ENCODE measurements at regions not wholly inside any gene's neighbourhood (a gene's known extent, or its start where the extent isn't known, plus 50 kb on each side); places are given as distances from the start of the nearest gene placed in this dataset.

DNA sequence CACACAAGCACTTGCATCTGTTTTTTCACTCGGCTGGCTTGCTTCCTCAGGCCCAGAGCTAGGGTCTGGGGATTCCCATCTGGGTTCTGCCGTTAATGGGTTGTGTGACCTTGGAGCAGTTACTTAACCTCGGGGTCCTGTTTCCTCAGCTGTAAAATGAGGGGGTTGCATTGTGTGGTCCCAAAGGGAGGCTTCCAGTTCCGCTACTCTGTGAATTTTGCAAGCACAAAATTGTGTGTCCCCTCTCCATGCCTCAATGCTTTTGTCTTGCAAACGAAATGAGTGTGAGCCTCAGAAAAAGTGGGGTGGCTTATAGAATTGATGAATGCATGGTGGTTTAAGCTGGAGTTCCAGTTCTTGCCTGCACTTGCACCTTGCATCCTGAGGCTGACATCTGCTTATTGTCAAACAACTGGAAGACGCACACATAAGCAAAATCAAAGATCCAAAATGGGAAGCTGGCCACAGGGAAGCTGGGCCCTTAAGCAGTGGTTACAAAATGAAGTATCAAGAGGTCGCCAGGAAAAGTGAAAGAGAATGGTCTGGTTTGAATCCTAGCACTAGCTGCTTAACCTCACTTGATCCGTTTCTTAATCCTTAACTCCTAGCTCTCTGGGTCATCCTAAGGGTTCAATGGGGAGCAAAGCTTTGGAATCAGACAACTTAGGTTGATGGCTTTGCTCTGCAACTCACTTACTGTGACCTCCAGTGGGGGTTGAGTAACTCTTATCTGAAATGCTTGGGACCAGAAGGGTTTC, 490.6 kb downstream of the DHX35 start:
- Mint-ChIP-seq H3K27ac (no peak overlapping the region), H3K36me3 (no peaks in the 10 kb centered on the region), H3K9me3 (no peaks in the 10 kb centered on the region), H3K27me3 (peaks cover 4 to 8% of the 10 kb centered on the region in 2 donors), H3K4me3 (no peak overlapping the region), H3K4me1 (ENCODE audit: low read depth in 2 of 2) (no peaks in the 10 kb centered on the region)
- ATAC-seq, result no peak
- DNase-seq (ENCODE audit: low spot score), result no peak

DNA sequence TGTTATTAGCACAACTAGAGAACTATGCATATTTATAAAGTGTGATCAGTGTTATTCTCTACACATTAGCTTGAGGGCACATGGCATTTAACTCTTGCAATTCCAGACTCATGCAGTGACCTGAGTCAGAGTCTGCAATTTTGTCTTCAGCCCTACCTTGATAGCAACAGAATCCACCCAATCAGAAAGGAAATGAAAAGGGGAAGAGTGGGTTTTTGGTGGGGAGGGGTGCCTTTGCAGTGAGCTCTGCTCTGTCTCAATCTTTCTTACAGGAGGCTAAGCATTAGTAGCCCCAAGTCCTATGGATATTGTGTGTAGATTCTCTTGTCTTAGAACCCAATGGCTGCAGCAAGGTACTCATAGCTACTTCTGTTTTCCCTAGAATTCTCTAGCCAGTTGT, 489.2 kb downstream of the DHX35 start:
- peaks cover 4 to 14% of the 10 kb centered on the region in 2 donors for H3K27me3 Mint-ChIP-seq
- no peak overlapping the region for H3K27ac Mint-ChIP-seq
- H3K36me3 Mint-ChIP-seq, result no peaks in the 10 kb centered on the region
- DNase-seq (ENCODE audit: low spot score) (no peak), ATAC-seq (no peak)
- no peaks in the 10 kb centered on the region for H3K4me1 Mint-ChIP-seq (ENCODE audit: low read depth in 2 of 2)
- H3K4me3 Mint-ChIP-seq, result no peak overlapping the region
- no peaks in the 10 kb centered on the region for H3K9me3 Mint-ChIP-seq

DNA sequence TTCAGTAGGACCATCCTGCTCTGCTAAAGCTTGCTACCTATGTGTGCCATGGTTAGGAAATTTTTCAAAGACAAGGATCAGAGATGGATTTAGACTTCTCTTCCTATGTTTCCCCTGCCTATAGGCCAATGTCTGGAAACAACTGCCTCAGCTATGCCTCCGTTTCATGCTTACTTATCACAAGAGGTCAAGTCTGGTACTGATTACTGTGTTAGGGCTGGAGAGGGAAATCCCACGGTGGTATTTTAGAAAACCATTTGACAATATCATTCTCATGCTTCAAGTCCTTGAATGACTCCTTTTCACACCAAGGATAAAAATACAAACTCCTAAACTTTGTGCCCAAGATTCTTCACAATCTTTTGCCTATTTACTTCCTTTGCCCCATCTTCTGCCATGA, 484.3 kb downstream of the DHX35 start:
- no peak overlapping the region for H3K4me3 Mint-ChIP-seq
- no peaks in the 10 kb centered on the region for H3K36me3 Mint-ChIP-seq
- no peak overlapping the region for H3K27ac Mint-ChIP-seq
- H3K9me3 Mint-ChIP-seq, result no peaks in the 10 kb centered on the region
- DNase-seq (ENCODE audit: low spot score), result no peak
- peaks cover 0 to 8% of the 10 kb centered on the region in 2 donors for H3K27me3 Mint-ChIP-seq
- H3K4me1 Mint-ChIP-seq (ENCODE audit: low read depth in 2 of 2), result no peaks in the 10 kb centered on the region
- ATAC-seq, result no peak

DNA sequence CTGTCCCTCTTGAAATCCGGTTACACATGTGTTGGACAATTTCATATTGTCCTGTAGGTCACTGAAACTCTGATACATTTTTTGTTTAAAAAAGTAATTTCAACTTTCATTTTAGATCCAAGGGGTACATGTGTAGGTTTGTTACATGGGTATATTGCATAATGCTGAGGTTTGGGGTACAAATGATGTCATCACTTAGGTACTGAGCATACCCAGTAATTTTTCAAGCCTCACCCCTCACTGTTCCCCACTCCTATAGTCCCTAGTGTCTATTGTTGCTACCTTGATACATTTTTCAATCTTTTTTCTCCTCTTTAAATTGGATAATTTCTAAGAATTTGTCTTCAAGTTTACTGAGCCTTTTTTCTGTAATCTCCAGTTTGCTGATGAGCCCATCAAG, 483.0 kb downstream of the DHX35 start:
- Mint-ChIP-seq H3K27ac (no peak overlapping the region), H3K27me3 (peaks cover 0 to 8% of the 10 kb centered on the region in 2 donors), H3K36me3 (no peaks in the 10 kb centered on the region), H3K4me3 (no peak overlapping the region), H3K4me1 (ENCODE audit: low read depth in 2 of 2) (no peaks in the 10 kb centered on the region), H3K9me3 (no peaks in the 10 kb centered on the region)
- ATAC-seq (no peak), DNase-seq (ENCODE audit: low spot score) (no peak)

DNA sequence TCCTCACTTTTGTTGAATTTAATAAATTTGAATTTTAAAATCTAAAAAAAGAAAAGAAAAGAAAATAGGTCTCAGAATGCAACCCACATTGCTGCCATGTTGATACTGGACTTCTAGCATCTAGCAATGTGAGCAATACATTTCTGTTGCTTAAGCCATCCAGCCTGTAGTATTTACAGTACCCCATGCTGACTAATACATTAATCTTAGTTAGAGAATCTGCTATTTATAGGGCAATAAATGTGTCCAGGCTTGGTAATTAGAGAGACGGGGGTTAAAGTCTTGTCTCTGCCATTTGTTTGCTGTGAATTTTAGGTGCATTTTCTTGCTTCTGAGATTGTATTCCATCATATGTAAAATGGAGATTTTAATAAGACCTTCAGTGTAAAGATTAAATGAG, 471.3 kb downstream of the DHX35 start:
- Mint-ChIP-seq H3K4me1 (ENCODE audit: low read depth in 2 of 2) (no peaks in the 10 kb centered on the region), H3K27me3 (no peaks in the 10 kb centered on the region), H3K4me3 (no peak overlapping the region), H3K27ac (no peak overlapping the region), H3K36me3 (no peaks in the 10 kb centered on the region), H3K9me3 (peaks cover 3% of the 10 kb centered on the region)
- ATAC-seq, result no peak
- no peak for DNase-seq (ENCODE audit: low spot score)

DNA sequence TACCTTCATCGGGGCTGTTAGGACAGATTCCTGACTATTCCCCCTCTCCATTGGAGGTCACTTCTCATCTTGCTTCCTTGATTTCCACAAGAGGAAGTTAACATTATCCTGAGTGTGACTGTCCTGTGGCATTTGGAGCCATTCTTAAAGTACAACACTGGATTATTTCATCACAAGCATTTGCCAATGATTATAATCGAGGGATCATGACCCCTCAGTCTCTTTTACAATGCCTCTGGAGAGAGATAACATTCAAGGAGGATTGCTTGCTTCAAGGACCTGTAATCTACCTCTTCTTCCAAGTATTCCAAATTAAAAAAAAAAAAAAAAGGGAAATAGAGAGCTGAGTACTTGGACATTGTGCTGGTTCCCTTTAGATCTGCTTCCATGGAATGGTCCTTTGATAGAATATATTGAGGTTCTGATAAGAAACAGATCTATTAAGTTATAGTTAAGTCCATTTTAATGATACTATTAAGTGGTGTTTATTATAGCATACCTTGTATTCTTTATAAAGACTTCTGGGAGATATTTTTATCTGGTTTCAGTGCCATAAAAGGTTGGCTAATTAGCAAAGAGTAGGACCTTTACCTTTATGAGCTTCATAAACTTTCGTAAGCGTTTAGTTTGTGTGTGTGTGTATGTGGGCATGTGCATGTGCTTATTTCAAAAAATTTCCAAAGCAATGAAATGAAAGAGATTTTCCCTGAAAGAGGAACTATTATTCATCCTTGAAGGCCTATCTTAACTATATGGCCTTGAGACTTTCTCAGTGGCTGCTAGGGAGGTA, 469.1 kb downstream of the DHX35 start:
- H3K9me3 Mint-ChIP-seq, result peaks cover 3% of the 10 kb centered on the region
- no peaks in the 10 kb centered on the region for H3K27me3 Mint-ChIP-seq
- H3K27ac Mint-ChIP-seq, result no peak overlapping the region
- ATAC-seq (no peak), DNase-seq (ENCODE audit: low spot score) (no peak)
- no peaks in the 10 kb centered on the region for H3K4me1 Mint-ChIP-seq (ENCODE audit: low read depth in 2 of 2)
- H3K4me3 Mint-ChIP-seq, result no peak overlapping the region
- no peaks in the 10 kb centered on the region for H3K36me3 Mint-ChIP-seq

DNA sequence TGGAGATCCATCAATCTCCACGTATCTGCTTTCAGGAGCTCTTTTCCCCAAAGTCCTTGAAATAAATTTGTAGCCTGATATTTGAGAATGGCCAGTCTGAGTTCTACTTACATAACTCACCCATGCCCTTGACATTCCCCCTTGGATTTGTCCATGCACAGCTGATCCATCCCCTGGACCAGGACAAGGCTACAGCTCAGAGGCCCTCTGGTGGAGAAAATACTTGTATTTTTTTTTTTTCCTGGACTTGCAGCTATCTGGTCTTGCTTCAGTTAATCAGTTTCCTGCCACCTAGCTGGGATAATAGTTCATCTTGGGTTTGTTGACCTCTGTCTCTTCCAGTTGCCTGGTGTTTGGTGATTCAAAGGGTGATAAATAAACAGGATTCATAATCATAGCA, 467.6 kb downstream of the DHX35 start:
- Mint-ChIP-seq H3K4me3 (no peak overlapping the region), H3K36me3 (no peaks in the 10 kb centered on the region), H3K9me3 (peaks cover 3% of the 10 kb centered on the region), H3K27ac (no peak overlapping the region), H3K4me1 (ENCODE audit: low read depth in 2 of 2) (no peaks in the 10 kb centered on the region), H3K27me3 (no peaks in the 10 kb centered on the region)
- no peak for ATAC-seq
- DNase-seq (ENCODE audit: low spot score), result no peak

DNA sequence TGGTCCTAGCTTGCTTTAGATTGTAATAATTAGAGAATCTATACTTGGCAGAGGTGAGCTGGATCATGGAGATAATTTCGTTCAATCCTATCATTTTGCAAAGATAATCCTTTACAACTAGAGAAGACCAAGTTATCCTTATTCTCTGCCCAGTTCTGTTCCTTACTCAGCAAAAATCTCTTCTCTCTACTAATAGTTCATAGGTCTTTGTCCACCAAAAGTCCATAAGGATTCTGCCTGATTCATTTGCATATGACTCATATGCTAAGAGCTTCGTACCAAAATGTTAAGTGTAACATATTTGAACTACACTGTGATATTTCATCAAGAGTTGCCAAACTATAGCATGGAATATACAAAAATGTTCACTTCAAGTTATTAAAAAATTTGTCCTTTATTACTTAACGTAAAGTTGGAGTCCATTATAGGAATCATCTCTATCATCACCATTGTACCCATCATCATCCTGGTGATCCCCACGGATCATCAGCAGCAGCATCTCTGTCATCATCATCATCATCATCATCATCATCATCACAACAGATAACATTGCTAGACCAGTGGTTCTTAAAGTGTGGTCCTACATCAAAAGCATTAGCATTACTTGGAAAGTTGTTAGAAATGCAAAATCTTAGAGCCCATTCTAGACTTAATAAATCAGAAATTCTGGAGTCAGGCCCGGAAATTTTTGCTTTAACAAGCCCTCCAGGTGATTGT, 463.0 kb downstream of the DHX35 start:
- DNase-seq (ENCODE audit: low spot score) (no peak), ATAC-seq (no peak)
- Mint-ChIP-seq H3K36me3 (no peaks in the 10 kb centered on the region), H3K27ac (no peak overlapping the region), H3K27me3 (peaks cover 0 to 2% of the 10 kb centered on the region in 2 donors), H3K4me1 (ENCODE audit: low read depth in 2 of 2) (no peaks in the 10 kb centered on the region), H3K4me3 (no peak overlapping the region), H3K9me3 (no peaks in the 10 kb centered on the region)

DNA sequence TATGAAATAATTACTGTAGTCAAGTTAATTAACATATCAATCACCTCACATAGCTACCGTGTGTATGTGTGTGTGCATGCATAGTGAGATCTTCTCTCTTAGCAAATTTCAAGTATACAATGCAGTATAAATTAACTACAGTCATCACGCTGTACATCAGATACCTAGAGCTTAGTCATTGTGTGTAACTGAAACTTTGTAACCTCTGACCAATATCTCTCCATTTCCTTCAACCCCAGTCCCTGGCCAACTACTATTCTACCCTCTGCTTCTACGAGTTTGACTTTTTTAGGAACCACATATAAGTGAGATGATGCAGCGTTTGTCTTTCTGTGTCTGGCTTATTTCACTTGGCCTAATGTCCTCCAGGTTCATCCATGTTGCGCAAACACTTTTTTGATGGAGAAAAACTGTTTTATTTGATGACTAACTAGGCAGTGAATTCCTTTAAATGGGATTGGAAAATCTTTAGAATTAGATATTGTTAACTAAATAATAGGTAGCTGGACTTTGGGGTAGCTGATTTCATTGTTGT, 459.5 kb downstream of the DHX35 start:
- no peak overlapping the region for H3K27ac Mint-ChIP-seq
- H3K27me3 Mint-ChIP-seq, result peaks cover 0 to 2% of the 10 kb centered on the region in 2 donors
- DNase-seq (ENCODE audit: low spot score) (no peak), ATAC-seq (no peak)
- no peaks in the 10 kb centered on the region for H3K4me1 Mint-ChIP-seq (ENCODE audit: low read depth in 2 of 2)
- no peaks in the 10 kb centered on the region for H3K9me3 Mint-ChIP-seq
- H3K36me3 Mint-ChIP-seq, result no peaks in the 10 kb centered on the region
- no peak overlapping the region for H3K4me3 Mint-ChIP-seq

DNA sequence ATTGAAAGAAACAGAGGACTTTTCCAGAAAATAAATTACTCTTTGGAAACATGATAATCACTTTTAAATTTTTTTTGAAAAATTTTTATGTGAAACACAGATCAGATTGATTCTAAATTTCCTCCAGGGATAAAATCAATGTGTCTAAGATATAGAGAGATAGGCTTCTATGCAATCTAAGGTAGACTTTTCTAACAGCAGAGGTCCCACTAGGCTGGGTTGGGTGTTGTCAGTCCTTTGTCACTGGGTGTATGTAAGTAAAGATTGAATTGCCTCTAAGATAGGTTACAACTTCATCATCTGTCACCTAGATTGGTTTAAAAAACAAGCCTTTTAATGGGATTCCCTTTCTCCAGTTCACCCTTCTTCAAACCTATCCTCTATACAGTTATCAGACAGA, 449.9 kb downstream of the DHX35 start:
- DNase-seq (ENCODE audit: low spot score) (no peak), ATAC-seq (no peak)
- Mint-ChIP-seq H3K36me3 (no peaks in the 10 kb centered on the region), H3K4me3 (no peak overlapping the region), H3K27ac (no peak overlapping the region), H3K27me3 (peaks cover 3 to 4% of the 10 kb centered on the region in 2 donors), H3K9me3 (no peaks in the 10 kb centered on the region), H3K4me1 (ENCODE audit: low read depth in 2 of 2) (no peaks in the 10 kb centered on the region)

DNA sequence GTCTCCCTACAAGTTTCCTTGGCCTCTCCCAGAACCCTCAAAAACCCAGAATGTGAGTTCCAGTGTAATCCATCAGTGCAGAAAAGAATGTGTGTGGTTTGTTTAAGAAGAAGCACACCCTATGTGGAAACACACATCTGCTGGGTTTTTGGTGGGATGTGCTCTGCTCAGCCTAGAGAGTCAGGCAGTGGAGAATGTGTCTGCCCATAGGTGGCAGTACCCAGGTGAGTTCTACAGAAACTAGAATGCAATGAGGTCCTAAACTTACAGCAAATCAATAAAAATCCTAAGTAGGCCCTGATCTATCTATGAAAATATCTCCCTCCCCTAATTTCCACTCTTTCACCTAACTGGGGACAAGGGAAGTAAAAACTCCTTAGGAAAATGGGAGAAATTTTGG, 437.3 kb downstream of the DHX35 start:
- Mint-ChIP-seq H3K9me3 (no peaks in the 10 kb centered on the region), H3K4me1 (ENCODE audit: low read depth in 2 of 2) (no peaks in the 10 kb centered on the region), H3K36me3 (no peaks in the 10 kb centered on the region), H3K4me3 (no peak overlapping the region), H3K27ac (no peak overlapping the region), H3K27me3 (peaks cover 0 to 19% of the 10 kb centered on the region in 2 donors)
- DNase-seq (ENCODE audit: low spot score) (no peak), ATAC-seq (no peak)

DNA sequence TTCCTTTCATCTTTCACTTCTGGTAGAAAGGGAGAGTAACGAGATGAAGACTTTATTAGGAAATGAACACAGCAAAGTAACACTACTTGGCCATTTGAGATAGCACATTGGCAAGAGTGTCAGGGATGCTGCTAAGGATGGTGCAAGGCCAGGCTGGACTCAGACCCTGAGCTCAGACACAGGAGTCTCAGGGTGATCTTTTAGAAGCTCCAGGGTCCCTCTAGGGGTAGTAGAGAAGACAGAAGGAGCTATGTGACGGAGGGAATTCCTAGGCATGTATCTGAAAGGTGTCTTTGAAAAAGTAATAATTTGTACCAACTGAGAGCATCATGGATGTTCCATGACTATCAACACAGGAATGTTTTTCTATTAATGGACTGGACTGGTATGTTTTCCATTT, 436.5 kb downstream of the DHX35 start:
- ATAC-seq, result no peak
- DNase-seq (ENCODE audit: low spot score), result no peak
- H3K4me3 Mint-ChIP-seq, result no peak overlapping the region
- no peaks in the 10 kb centered on the region for H3K9me3 Mint-ChIP-seq
- peaks cover 0 to 22% of the 10 kb centered on the region in 2 donors for H3K27me3 Mint-ChIP-seq
- H3K4me1 Mint-ChIP-seq (ENCODE audit: low read depth in 2 of 2), result no peaks in the 10 kb centered on the region
- H3K36me3 Mint-ChIP-seq, result no peaks in the 10 kb centered on the region
- H3K27ac Mint-ChIP-seq, result no peak overlapping the region

DNA sequence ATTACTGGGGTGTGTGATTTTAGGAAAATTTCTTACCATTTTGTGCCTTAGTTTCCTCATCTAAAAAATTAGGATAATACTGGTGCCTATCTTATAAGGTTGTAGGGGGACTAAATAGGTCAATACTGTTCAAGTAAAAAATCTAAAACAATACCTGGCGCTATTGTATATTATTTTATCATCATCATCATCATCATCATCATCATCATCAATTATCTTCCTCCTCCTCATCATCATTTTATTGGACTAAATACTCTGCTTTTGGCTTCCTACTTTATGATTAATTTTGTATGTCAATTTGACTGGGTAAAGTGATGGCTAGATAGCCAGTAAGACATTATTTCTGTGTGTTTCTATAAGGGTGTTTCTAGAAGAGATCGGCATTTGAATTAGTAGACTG, 435.5 kb downstream of the DHX35 start:
- Mint-ChIP-seq H3K27me3 (peaks cover 0 to 22% of the 10 kb centered on the region in 2 donors), H3K27ac (no peak overlapping the region), H3K4me3 (no peak overlapping the region), H3K4me1 (ENCODE audit: low read depth in 2 of 2) (no peaks in the 10 kb centered on the region), H3K9me3 (no peaks in the 10 kb centered on the region), H3K36me3 (no peaks in the 10 kb centered on the region)
- DNase-seq (ENCODE audit: low spot score), result no peak
- ATAC-seq, result no peak

Measured in natural killer cell treated with Interleukin-12 subunit alpha and Interleukin-12 subunit beta and Interleukin-15 and Interleukin-18, amount 100 ng/mL, for 72 hours (primary cell).